ENCODE measurements at regions not wholly inside any gene's neighbourhood (a gene's known extent, or its start where the extent isn't known, plus 50 kb on each side); places are given as distances from the start of the nearest gene placed in this dataset.

DNA sequence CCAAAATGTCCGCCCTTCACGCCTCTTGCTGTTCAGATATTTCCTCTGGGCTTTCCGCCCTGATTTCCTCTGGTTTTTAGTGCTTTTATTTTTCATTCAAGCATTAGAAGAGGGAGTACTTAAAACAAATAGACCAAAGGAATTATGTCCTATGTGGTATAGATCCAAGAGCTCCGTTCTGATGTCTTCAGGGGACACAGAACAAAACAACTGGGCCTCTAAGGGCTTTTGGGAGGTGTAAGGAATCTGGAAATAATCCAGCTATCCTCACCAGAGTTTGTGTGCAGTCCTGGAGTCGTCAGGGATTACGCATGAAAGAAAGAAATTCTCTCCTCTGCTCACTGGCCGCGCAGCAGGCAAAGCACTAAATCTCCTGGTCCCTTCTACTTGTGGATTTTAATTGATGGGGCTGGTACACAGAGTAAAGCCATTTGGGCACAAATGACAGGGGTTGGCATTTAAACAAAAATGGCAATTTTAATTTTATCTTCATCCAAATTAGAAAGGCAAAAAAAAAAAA, 999.2 kb downstream of the ADGRL3 start:
- no peak for DNase-seq

DNA sequence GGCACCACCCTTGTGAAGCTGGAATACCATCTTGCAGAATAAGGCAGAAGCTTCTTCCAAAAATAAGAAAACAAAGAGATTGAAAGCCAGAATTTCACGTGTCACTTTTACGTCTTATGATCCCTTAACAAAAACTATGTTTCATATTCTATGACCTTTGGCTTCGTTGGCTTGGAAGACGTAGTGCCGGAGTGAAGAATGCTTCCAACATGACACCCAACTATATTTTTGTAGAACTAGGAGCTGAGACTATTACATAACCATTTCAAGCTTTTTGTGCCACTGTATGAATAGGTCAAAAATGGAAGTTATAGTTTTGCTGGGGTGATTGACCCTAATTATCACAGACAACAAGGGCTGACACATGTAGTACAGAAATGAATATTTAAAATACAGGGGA, 996.2 kb downstream of the ADGRL3 start:
- no peak for DNase-seq

DNA sequence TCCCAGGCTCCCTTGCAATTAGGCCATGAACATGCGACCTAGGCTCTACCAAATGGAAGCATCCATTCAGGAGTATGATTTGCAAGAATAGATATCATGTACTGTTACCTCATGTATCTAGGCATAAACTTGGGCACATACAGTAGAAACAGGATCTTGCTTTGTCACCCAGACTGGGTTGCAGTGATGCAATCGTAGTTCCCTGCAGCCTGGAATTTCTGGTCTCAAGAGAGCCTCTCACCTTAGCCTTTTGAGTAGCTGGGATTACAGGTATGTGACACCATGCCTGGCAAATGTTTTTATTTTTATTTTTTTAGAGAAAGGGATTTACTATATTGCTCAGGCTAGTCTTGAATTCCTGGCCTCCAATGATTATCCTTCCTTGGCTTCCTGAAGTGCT, 994.2 kb downstream of the ADGRL3 start:
- DNase-seq = no peak

DNA sequence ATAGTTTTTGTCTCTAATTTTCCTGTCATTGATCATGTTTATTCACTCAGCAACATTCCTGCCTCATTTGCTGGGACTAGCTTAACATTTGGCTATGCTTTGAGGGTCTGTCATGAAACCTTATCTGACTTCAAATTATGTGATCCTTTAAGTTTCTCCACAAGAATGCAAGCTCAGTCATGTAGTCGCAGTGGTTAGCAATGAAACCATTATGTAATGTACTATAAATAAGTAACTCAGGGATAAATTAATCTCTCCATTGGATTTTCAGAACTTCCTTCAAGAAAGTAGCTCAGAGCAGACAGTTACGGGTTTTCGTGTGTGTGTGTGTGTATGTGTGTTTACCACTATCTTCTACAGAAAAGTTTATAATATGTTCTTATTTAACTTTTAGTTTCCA, 993.6 kb downstream of the ADGRL3 start:
- no peak for DNase-seq

DNA sequence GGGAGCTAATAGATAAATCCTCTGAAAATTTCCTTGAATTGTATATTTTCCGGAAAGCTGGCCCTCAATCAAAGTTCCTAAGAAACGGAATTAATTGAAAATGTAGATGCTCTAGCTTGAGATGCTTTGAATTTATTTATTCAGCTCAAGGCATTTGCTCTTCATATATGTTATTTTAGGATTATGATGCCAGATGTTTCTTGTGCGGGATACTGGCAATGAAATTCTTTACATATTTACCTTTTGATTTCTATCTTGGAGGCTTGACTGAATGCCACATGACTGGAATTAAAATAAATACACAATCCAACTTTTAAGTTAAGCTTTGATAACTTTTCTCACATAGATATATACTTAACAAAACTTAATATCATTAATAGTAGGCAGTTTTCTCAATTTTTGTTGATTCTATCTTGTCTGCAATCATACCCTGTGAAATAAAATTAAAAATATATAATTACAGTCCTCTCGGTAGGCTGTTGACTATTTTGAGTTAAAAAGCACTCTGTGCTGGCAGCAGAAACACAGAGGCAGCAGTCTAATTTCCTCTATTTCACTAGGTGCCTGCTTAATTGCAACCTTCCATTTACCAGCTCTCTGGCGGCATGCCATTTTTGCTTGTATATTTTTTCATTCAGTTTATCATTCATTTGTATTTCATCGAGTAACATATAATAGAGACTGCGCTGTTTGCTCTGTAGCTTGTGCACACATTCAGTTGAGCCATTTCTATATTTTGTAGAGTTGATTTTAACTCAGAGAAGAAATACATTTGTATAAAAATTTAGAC, 991.5 kb downstream of the ADGRL3 start:
- no peak for DNase-seq

GRCh38 chr4:62170235-62170634, 970.1 kb downstream of the ADGRL3 start:
- DNase-seq = no peak

GRCh38 chr4:62168681-62169080, 968.6 kb downstream of the ADGRL3 start:
- no peak for DNase-seq

DNA sequence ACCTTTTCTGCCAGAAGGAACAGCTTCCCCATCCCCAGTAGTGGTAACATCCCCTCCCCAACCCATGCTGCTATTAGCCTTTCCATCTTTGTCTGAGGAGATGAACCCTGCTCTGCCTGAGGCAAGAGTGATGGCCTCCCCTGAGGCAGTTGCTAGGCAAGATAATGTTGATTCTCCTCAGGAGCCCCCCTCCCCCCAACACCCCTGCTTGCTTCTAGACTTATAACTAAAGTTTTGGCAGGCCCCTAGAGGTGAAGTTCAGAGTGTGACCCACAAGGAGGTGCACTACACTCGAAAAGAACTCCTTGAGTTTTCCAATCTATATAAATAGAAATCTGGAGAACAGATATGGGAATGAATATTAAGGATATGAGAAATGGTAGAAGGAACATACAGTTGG, 962.5 kb downstream of the ADGRL3 start:
- no peak for DNase-seq

- DNase-seq = no peak
Observed at GRCh38 chr4:62161446-62161845, 961.3 kb downstream of the ADGRL3 start.

GRCh38 chr4:62159876-62160275, 959.8 kb downstream of the ADGRL3 start:
- DNase-seq = no peak

DNA sequence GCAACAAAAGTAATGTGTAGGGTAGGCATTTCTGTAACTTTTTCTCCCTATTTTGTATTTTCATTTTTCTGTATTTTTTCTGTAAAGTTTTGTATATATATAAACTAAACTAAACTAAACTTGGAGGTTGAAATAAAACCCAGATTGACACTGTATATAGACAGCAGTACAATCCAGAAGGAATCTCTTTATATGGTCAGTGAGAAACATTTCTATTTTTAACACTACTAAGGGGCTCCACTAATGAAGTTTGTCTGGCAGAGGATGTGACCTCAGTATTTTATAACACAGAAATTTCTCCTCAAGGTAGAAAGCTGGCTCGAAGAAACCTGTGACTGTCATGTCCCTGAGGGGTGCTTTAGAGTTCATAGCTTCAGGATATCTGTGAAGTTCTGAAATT, 959.2 kb downstream of the ADGRL3 start:
- DNase-seq = no peak

GRCh38 chr4:62156205-62156604, 956.1 kb downstream of the ADGRL3 start:
- DNase-seq = no peak

GRCh38 chr4:62145276-62145675, 945.1 kb downstream of the ADGRL3 start:
- DNase-seq = no peak

GRCh38 chr4:62144431-62144830, 944.3 kb downstream of the ADGRL3 start:
- DNase-seq = no peak

- DNase-seq = no peak
Observed at GRCh38 chr4:62135565-62136156, 935.5 kb downstream of the ADGRL3 start.

GRCh38 chr4:62133977-62134376, 933.9 kb downstream of the ADGRL3 start:
- no peak for DNase-seq

- DNase-seq = no peak
Observed at GRCh38 chr4:62133101-62133897, 933.2 kb downstream of the ADGRL3 start.

GRCh38 chr4:62131049-62131448, 930.9 kb downstream of the ADGRL3 start:
- DNase-seq = no peak

GRCh38 chr4:62130637-62131036, 930.5 kb downstream of the ADGRL3 start:
- DNase-seq = no peak

DNA sequence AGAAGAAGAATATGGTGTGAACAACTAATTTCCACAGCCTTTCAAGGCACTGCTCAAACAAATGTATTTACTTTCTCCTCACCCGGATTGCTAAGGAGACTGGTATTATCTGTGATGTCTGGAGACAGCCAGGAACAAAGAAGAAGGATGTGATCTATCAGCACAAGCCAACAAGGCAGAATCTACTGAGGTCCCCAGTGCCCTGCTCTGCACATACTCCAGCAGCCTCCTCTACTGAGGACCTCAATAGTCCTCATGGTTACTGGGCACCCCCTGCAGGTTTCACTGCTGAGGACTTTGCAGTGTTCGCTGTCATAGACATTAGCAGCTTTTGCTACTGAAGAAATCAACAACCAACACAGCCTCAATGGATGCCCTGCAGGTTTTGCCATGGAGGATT, 930.1 kb downstream of the ADGRL3 start:
- no peak for DNase-seq

All from NCI-H2227 treated with DMSO at 0.1 percent for 48 hours (cell line).